BLaER1 (cell line): ENCODE measurements at regions not wholly inside any gene's neighbourhood (a gene's known extent, or its start where the extent isn't known, plus 50 kb on each side); places are given as distances from the start of the nearest gene placed in this dataset.

Source experiments
- H3K27ac ChIP-seq: shearing (Covaris generic); formaldehyde crosslinking; 2 replicates; pipeline ENCODE4 v1.8.1; 2022
- H3K27me3 ChIP-seq: shearing (Covaris generic); formaldehyde crosslinking; 2 replicates; pipeline ENCODE4 v1.8.1; 2022
- H3K36me3 ChIP-seq: shearing (Covaris generic); formaldehyde crosslinking; 2 replicates; pipeline ENCODE4 v1.8.1; 2022
- H3K4me1 ChIP-seq: shearing (Covaris generic); formaldehyde crosslinking; 2 replicates; pipeline ENCODE4 v1.8.1; 2022
- H3K4me2 ChIP-seq: shearing (Covaris generic); formaldehyde crosslinking; 2 replicates; pipeline ENCODE4 v1.8.1; 2022
- H3K4me3 ChIP-seq: shearing (Covaris generic); formaldehyde crosslinking; 2 replicates; pipeline ENCODE4 v1.8.1; 2022
- H3K9ac ChIP-seq: shearing (Covaris generic); formaldehyde crosslinking; 2 replicates; pipeline ENCODE4 v1.8.1; 2022
- H3K9me3 ChIP-seq: shearing (Covaris generic); formaldehyde crosslinking; 2 replicates; pipeline ENCODE4 v1.8.1; 2022
- H4K20me1 ChIP-seq: shearing (Covaris generic); formaldehyde crosslinking; 2 replicates; pipeline ENCODE4 v1.8.1; 2022
- Cebpa-rat ChIP-seq: shearing (Covaris generic); IDR thresholded peaks from 2 replicates; pipeline ENCODE4 v1.8.1; 2022

GRCh38 chr12:90298289-90298948, 589.8 kb upstream of the ATP2B1 start:
- no peaks in the 10 kb centered on the region for H4K20me1 ChIP-seq

GRCh38 chr12:90295858-90296257, 587.2 kb upstream of the ATP2B1 start:
- Histone ChIP-seq H4K20me1 (no peaks in the 10 kb centered on the region), H3K27me3 (no peaks in the 10 kb centered on the region), H3K4me1 (peaks cover 22% of the 10 kb centered on the region), H3K36me3 (no peaks in the 10 kb centered on the region), H3K4me2 (no peak overlapping the region), H3K9me3 (no peaks in the 10 kb centered on the region), H3K4me3 (no peak overlapping the region), H3K9ac (no peak overlapping the region), H3K27ac (no peak overlapping the region)
- TF ChIP-seq Cebpa-rat = no peak

More at GRCh38 chr12:90298289-90298948, 589.8 kb upstream of the ATP2B1 start:
- H3K4me2 ChIP-seq = peak overlapping the region; percentile 65
- H3K9me3 ChIP-seq = no peaks in the 10 kb centered on the region
- H3K9ac ChIP-seq = no peak overlapping the region
- no peak for TF ChIP-seq Cebpa-rat
- no peak overlapping the region for H3K27ac ChIP-seq
- H3K36me3 ChIP-seq = no peaks in the 10 kb centered on the region
- no peak overlapping the region for H3K4me3 ChIP-seq
- H3K4me1 ChIP-seq = peaks cover 22% of the 10 kb centered on the region
- H3K27me3 ChIP-seq = no peaks in the 10 kb centered on the region

DNA sequence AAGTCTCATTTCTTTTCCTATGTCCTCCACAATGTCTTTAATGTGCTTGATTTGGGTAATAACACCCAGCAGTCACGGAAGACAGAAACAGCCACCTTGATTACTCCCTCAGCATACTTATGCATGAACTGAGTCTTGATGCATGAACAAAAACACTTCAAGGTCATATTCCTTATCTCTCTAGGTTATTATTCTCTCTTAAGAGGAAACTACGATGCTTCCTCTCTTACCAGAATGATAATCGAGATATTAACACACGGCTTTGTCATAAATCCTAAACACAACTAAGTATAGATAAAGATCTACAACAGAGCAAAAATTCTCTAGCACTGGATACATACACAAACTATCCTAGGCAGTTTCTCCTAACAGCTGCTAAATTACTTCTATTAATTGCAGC, 583.5 kb upstream of the ATP2B1 start:
- no peaks in the 10 kb centered on the region for H3K36me3 ChIP-seq
- no peaks in the 10 kb centered on the region for H3K27me3 ChIP-seq
- no peaks in the 10 kb centered on the region for H3K9me3 ChIP-seq
- H4K20me1 ChIP-seq = no peaks in the 10 kb centered on the region
- no peak overlapping the region for H3K9ac ChIP-seq
- no peak for TF ChIP-seq Cebpa-rat
- H3K4me3 ChIP-seq = no peak overlapping the region
- H3K27ac ChIP-seq = no peak overlapping the region
- no peak overlapping the region for H3K4me2 ChIP-seq
- H3K4me1 ChIP-seq = no peaks in the 10 kb centered on the region

DNA sequence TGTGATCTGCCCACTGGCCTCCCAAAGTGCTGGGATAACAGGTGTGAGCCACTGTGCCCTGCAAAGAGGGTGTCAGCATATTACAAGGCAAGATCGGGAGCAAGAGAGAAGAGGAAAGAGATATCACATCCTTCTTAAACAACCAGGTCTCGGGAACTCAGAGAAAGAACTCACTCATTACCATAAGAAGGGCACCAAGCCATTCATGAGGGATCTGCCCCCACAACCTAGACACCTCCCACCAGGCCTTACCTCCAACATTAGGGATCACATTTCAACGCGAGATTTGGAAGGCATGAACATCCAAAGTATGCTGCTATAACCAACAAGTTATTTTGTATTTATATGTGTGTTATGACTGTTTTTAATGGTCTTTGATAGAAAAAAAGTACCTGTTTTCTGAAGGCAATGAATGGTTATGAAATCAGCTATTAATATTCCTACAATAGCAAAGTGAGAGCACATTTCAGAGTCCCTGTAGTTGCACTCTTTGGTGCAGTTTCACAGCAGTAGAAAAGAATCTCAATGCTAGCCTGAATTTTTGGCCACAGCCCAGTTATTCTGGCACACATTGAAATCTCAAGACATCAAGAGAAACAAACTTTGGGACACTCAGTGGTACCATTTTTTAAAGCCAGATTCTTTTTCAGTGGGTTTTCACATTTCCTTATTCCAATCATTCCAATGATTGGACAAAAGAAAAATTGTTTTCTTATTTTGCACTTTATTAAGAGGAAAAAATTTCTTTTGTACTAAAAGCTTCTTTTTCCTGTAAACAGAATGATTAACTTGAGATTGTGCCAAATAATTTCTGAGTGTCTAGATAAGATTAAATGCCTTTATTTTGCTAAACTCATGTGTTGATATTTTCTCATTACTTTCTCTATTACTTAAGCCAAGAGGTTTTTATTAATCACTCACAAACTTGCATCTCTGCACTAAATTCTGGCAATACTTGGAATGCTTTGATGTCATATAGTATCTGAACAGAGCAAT, 582.6 kb upstream of the ATP2B1 start:
- H3K4me2 ChIP-seq = no peak overlapping the region
- H3K27ac ChIP-seq = no peak overlapping the region
- no peaks in the 10 kb centered on the region for H3K9me3 ChIP-seq
- no peak for TF ChIP-seq Cebpa-rat
- no peaks in the 10 kb centered on the region for H3K4me1 ChIP-seq
- H3K4me3 ChIP-seq = no peak overlapping the region
- H3K36me3 ChIP-seq = no peaks in the 10 kb centered on the region
- H4K20me1 ChIP-seq = no peaks in the 10 kb centered on the region
- H3K9ac ChIP-seq = no peak overlapping the region
- H3K27me3 ChIP-seq = no peaks in the 10 kb centered on the region

DNA sequence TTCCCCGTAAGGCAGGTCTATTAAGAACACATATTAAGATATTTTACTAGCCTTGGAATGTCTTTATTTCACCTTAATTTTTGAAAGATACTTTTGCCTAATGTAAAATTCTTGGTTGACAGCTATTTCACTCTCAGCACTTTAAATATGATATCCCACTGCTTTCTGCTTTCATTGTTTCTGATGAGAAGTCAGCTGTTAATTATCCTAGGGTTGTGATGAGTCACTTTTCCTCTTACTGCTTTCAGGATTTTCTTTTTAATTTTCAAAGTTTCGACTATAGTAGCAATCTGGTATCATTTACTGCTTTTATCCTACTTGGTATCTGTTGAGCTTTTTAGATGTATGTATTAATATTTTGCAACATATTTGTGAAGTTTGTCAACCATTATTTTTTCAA, 578.9 kb upstream of the ATP2B1 start:
- Histone ChIP-seq H3K4me3 (no peak overlapping the region), H4K20me1 (no peaks in the 10 kb centered on the region), H3K9me3 (peaks cover 4% of the 10 kb centered on the region; the same call in 1 of the 2 replicates), H3K4me1 (no peaks in the 10 kb centered on the region), H3K36me3 (no peaks in the 10 kb centered on the region), H3K9ac (no peak overlapping the region), H3K27me3 (no peaks in the 10 kb centered on the region), H3K27ac (no peak overlapping the region), H3K4me2 (no peak overlapping the region)
- TF ChIP-seq Cebpa-rat = no peak

- H3K36me3 ChIP-seq = 0 out of 2 replicates have a peak, but pooled peaks cover 5% of the 10 kb centered on the region
- no peak overlapping the region for H3K27ac ChIP-seq
- H3K4me1 ChIP-seq = no peaks in the 10 kb centered on the region
- no peaks in the 10 kb centered on the region for H3K27me3 ChIP-seq
- H3K4me3 ChIP-seq = no peak overlapping the region
- H3K4me2 ChIP-seq = no peak overlapping the region
- TF ChIP-seq Cebpa-rat = no peak
- H3K9ac ChIP-seq = no peak overlapping the region
- no peaks in the 10 kb centered on the region for H4K20me1 ChIP-seq
- peaks cover 27% of the 10 kb centered on the region for H3K9me3 ChIP-seq
These were observed 572.7 kb upstream of the ATP2B1 start for GRCh38 chr12:90281154-90281868.

DNA sequence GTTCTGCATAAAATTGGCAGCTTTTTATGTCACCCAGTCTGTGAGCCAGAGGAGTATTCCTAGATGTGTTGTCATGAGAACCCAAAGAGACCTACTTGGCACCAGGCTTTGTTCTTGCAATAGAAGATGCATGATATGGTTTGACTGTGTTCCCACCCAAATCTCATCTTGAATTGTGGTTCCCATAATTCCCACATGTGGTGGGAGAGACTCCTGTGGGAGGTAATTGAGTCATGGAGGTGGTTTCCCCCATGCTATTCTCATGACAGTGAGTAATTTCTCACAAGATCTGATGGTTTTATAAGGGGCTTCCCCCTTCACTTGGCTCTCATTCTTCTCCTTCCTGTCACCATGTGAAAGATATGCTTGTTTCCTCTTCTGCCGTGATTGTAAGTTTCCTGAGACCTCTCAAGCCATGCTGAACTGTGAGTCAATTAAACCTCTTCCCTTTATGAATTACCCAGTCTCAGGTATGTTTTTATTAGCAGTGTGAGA, 572.0 kb upstream of the ATP2B1 start:
- Histone ChIP-seq H3K27me3 (no peaks in the 10 kb centered on the region), H3K27ac (no peak overlapping the region), H3K9me3 (peaks cover 27% of the 10 kb centered on the region), H3K4me1 (no peaks in the 10 kb centered on the region), H3K9ac (no peak overlapping the region), H4K20me1 (no peaks in the 10 kb centered on the region), H3K36me3 (0 out of 2 replicates have a peak, but pooled peaks cover 5% of the 10 kb centered on the region), H3K4me3 (no peak overlapping the region), H3K4me2 (no peak overlapping the region)
- no peak for TF ChIP-seq Cebpa-rat

DNA sequence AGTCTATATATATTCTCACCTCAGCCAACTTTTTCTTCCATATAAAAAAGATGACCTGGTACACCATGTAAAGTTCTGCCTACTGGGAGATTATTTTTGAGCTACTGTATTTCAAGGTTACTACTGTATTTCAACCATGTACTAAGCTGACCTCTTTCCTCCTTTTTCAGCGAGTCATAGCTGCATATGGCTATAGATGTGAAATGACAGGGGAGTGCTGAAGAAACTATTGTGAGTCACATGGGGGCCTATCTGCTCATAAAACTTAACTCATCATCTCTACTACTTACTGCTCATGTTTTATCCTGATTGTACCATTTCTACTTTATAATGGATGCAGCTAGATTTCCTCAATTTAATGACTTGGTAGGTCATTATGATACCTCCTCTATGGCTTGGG, 571.4 kb upstream of the ATP2B1 start:
- H3K36me3 ChIP-seq = 0 out of 2 replicates have a peak, but pooled peaks cover 5% of the 10 kb centered on the region
- no peaks in the 10 kb centered on the region for H4K20me1 ChIP-seq
- H3K4me3 ChIP-seq = no peak overlapping the region
- no peak overlapping the region for H3K9ac ChIP-seq
- H3K4me2 ChIP-seq = no peak overlapping the region
- peaks cover 27% of the 10 kb centered on the region for H3K9me3 ChIP-seq
- H3K4me1 ChIP-seq = no peaks in the 10 kb centered on the region
- H3K27me3 ChIP-seq = no peaks in the 10 kb centered on the region
- H3K27ac ChIP-seq = no peak overlapping the region
- no peak for TF ChIP-seq Cebpa-rat

GRCh38 chr12:90275088-90275487, 566.5 kb upstream of the ATP2B1 start:
- no peak overlapping the region for H3K4me3 ChIP-seq
- no peaks in the 10 kb centered on the region for H3K4me1 ChIP-seq
- H3K27me3 ChIP-seq = no peaks in the 10 kb centered on the region
- no peak overlapping the region for H3K4me2 ChIP-seq
- no peak for TF ChIP-seq Cebpa-rat
- H4K20me1 ChIP-seq = no peaks in the 10 kb centered on the region
- no peaks in the 10 kb centered on the region for H3K36me3 ChIP-seq
- no peaks in the 10 kb centered on the region for H3K9me3 ChIP-seq
- no peak overlapping the region for H3K9ac ChIP-seq
- H3K27ac ChIP-seq = no peak overlapping the region
